ENCODE measurements at regions not wholly inside any gene's neighbourhood (a gene's known extent, or its start where the extent isn't known, plus 50 kb on each side); places are given as distances from the start of the nearest gene placed in this dataset.

DNA sequence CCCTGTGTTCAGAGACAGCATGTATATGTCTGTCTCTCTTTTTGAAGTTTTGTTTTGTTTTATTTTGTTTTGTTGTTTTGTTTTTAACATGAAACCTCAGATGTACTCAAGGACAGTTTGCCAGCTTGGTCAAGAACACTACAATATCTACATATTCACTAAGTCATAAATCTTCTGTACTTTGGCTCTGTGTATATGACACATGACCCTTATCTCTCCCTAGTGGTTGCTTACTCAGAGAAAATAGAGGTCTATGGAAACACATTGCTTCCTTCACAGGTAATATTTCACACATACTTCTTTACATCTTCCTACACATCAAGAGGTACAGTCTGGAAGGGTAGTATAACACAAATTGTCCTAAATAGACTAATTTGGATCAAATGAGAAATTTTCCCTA is 312.6 kb upstream of the VRK2 start:
- FAIRE-seq, result no peak
- H2BK120ac ChIP-seq (replicated peaks; ENCODE audit: low read depth, low read length), result no peak overlapping the region
- H3K27ac ChIP-seq (ENCODE audit: low read depth, low read length), result no peak overlapping the region
- POLR2A ChIA-PET (ENCODE audit: partially characterized antibody), result no interaction called here
- CTCF ChIA-PET (ENCODE audit: partially characterized antibody), result no interaction called here
- no peak for TF ChIP-seq SIRT6 (IDR thresholded peaks at IDR 0.05; ENCODE audit: low read length)
- no peak for TF ChIP-seq JUN (IDR thresholded peaks at IDR 0.05; ENCODE audit: low read depth, low read length)
- no peak for TF ChIP-seq ZNF274 (IDR thresholded peaks at IDR 0.05; ENCODE audit: borderline replicate concordance, extremely low read depth, low read length)
- no peak for TF ChIP-seq GTF2F1 (IDR thresholded peaks at IDR 0.05; ENCODE audit: borderline replicate concordance, low read depth, low read length)
- no peak for TF ChIP-seq POLR2A (IDR thresholded peaks at IDR 0.05; ENCODE audit: control extremely low read depth in 1 of 2, low read depth in 2 of 2, low read length in 2 of 2)
- TF ChIP-seq, protein P1, sequence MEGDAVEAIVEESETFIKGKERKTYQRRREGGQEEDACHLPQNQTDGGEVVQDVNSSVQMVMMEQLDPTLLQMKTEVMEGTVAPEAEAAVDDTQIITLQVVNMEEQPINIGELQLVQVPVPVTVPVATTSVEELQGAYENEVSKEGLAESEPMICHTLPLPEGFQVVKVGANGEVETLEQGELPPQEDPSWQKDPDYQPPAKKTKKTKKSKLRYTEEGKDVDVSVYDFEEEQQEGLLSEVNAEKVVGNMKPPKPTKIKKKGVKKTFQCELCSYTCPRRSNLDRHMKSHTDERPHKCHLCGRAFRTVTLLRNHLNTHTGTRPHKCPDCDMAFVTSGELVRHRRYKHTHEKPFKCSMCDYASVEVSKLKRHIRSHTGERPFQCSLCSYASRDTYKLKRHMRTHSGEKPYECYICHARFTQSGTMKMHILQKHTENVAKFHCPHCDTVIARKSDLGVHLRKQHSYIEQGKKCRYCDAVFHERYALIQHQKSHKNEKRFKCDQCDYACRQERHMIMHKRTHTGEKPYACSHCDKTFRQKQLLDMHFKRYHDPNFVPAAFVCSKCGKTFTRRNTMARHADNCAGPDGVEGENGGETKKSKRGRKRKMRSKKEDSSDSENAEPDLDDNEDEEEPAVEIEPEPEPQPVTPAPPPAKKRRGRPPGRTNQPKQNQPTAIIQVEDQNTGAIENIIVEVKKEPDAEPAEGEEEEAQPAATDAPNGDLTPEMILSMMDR (IDR thresholded peaks at IDR 0.05; ENCODE audit: control extremely low read depth in 1 of 3, insufficient read depth in 1 of 3, low read depth in 1 of 3, low read length in 3 of 3), result no peak
- no peak for TF ChIP-seq ASH2L (IDR thresholded peaks at IDR 0.05; ENCODE audit: low read length)
- no peak for TF ChIP-seq SAP30 (IDR thresholded peaks at IDR 0.05; ENCODE audit: insufficient read depth, insufficient replicate concordance, low read length)
- no peak for TF ChIP-seq SUZ12 (IDR thresholded peaks at IDR 0.05; ENCODE audit: low read length)
- no peak for TF ChIP-seq CREB1 (IDR thresholded peaks at IDR 0.05)
- no peak for TF ChIP-seq KDM1A (IDR thresholded peaks at IDR 0.05; ENCODE audit: borderline replicate concordance, low read length)
- no peak for TF ChIP-seq SRF (IDR thresholded peaks at IDR 0.05; ENCODE audit: low read depth, low read length)
- no peak for TF ChIP-seq SIN3A (conservative IDR thresholded peaks at IDR 0.05 in 1 of 2, IDR thresholded peaks at IDR 0.05 in 1 of 2; ENCODE audit: low read depth in 1 of 2, low read length in 2 of 2)
- no peak overlapping the region for H2AK5ac ChIP-seq (ENCODE audit: low read depth, low read length)
- no peak overlapping the region for H4K91ac ChIP-seq (replicated peaks; ENCODE audit: insufficient read length, low read length)
- no peak overlapping the region for H3K14ac ChIP-seq (ENCODE audit: insufficient read length)
- no peak overlapping the region for H2BK5ac ChIP-seq (ENCODE audit: low read depth, low read length)
- H3K9ac ChIP-seq (replicated peaks in 1 of 4; ENCODE audit: extremely low read depth in 1 of 4, low read depth in 3 of 4, low read length in 3 of 4), result no peak overlapping the region
- no peak overlapping the region for H4K5ac ChIP-seq (ENCODE audit: insufficient read length, low read depth, low read length)
- no peak overlapping the region for H2BK20ac ChIP-seq (ENCODE audit: low read length)
- no peaks in the 10 kb centered on the region for H3K23me2 ChIP-seq (ENCODE audit: low read depth, low read length)
- H3K36me3 ChIP-seq (ENCODE audit: control insufficient read depth in 2 of 4, insufficient read depth in 4 of 4, low read length in 3 of 4), result no peaks in the 10 kb centered on the region
- no peak overlapping the region for H3K18ac ChIP-seq (ENCODE audit: extremely low read depth, low read length)
- H3K79me1 ChIP-seq (ENCODE audit: low read depth, low read length), result no peaks in the 10 kb centered on the region
- no peak overlapping the region for H2BK15ac ChIP-seq (ENCODE audit: low read length)
- H3K23ac ChIP-seq (ENCODE audit: insufficient read length), result no peak overlapping the region
- no peak overlapping the region for H3K4me2 ChIP-seq (ENCODE audit: insufficient read depth in 1 of 2, low read depth in 2 of 2, low read length in 2 of 2)
- H3K79me2 ChIP-seq (ENCODE audit: control insufficient read depth in 1 of 2, insufficient read depth in 2 of 2, low read length in 2 of 2), result no peaks in the 10 kb centered on the region
- no peaks in the 10 kb centered on the region for H4K20me1 ChIP-seq (replicated peaks in 1 of 2; ENCODE audit: control insufficient read depth in 1 of 2, insufficient read depth in 2 of 2, low read length in 2 of 2)
- H3K9me3 ChIP-seq (ENCODE audit: insufficient read depth in 2 of 2, low read depth in 1 of 2, low read length in 1 of 2), result no peaks in the 10 kb centered on the region
- no peak overlapping the region for H3K4ac ChIP-seq (replicated peaks; ENCODE audit: insufficient read length, low read depth, low read length)
- H3K56ac ChIP-seq (replicated peaks; ENCODE audit: insufficient read length, low read depth, low read length), result no peak overlapping the region
- no peak for DNase-seq (ENCODE audit: low read depth in 1 of 2, low spot score in 2 of 2)
- H2BK12ac ChIP-seq (ENCODE audit: low read depth, low read length), result no peak overlapping the region
- no peaks in the 10 kb centered on the region for H3K27me3 ChIP-seq (replicated peaks in 1 of 4; ENCODE audit: control insufficient read depth in 3 of 4, extremely low read depth in 1 of 4, insufficient read depth in 3 of 4, low read length in 3 of 4)
- H2AFZ ChIP-seq (ENCODE audit: low read length), result no peak overlapping the region
- no peak overlapping the region for H3K4me3 ChIP-seq (ENCODE audit: extremely low read depth in 1 of 4, insufficient read depth in 2 of 4, low read depth in 3 of 4, low read length in 4 of 4)
- no peak overlapping the region for H4K8ac ChIP-seq (ENCODE audit: extremely low read depth, insufficient read depth, low read length)
- no peaks in the 10 kb centered on the region for H3K4me1 ChIP-seq (replicated peaks in 1 of 4; ENCODE audit: control insufficient read depth in 3 of 4, insufficient read depth in 4 of 4, low read length in 3 of 4)

Data from H1 (cell line).